Activated CD8-positive, alpha-beta T cell treated with anti-CD3 and anti-CD28 coated beads, Interleukin-2, amount 10 ng/mL, durations not matched to agents 7 days and 5 days (primary cell): ENCODE measurements at regions not wholly inside any gene's neighbourhood (a gene's known extent, or its start where the extent isn't known, plus 50 kb on each side); places are given as distances from the start of the nearest gene placed in this dataset.
A peak's percentile ranks its signal among the peaks of the same experiment; 100 is the strongest.

Experiments used
- ATAC-seq: fragments of 150-1000 bp; cut with Tn5 transposase; one replicate; pipeline ENCODE4 v1.10.0; 2021; ENCODE audit warnings: moderate library complexity
- CTCF ChIA-PET: fragments of 350-600 bp; sonication (Branson Sonifier 250); formaldehyde crosslinking; loops from one replicate; lab custom pipeline; 2021; ENCODE audit warnings: antibody characterized with exemption; lab: Charles Lee
- POLR2A ChIA-PET: fragments of 350-600 bp; sonication (Branson Sonifier 250); formaldehyde crosslinking; loops from one replicate; lab custom pipeline; 2021; ENCODE audit warnings: antibody characterized with exemption; lab: Charles Lee
- DNase-seq: peaks from one replicate; pipeline ENCODE4 v3.0.0-alpha.2; 2020
- H3K27ac Mint-ChIP-seq: one replicate; pipeline ENCODE4 v1.8.0; 2021; ENCODE audit warnings: mild to moderate bottlenecking, mixed read lengths
- H3K27me3 Mint-ChIP-seq: one replicate; pipeline ENCODE4 v1.8.0; 2021; ENCODE audit warnings: low read depth, mixed read lengths
- H3K36me3 Mint-ChIP-seq: one replicate; pipeline ENCODE4 v1.8.0; 2021; ENCODE audit warnings: low read depth, mixed read lengths
- H3K4me1 Mint-ChIP-seq: one replicate; pipeline ENCODE4 v1.8.0; 2021; ENCODE audit warnings: low read depth, mixed read lengths
- H3K4me3 Mint-ChIP-seq: one replicate; pipeline ENCODE4 v1.8.0; 2021; ENCODE audit warnings: mild to moderate bottlenecking, mixed read lengths
- H3K9me3 Mint-ChIP-seq: one replicate; pipeline ENCODE4 v1.8.0; 2022; ENCODE audit warnings: mixed read lengths; ENCODE audit not compliant: insufficient read depth

DNA sequence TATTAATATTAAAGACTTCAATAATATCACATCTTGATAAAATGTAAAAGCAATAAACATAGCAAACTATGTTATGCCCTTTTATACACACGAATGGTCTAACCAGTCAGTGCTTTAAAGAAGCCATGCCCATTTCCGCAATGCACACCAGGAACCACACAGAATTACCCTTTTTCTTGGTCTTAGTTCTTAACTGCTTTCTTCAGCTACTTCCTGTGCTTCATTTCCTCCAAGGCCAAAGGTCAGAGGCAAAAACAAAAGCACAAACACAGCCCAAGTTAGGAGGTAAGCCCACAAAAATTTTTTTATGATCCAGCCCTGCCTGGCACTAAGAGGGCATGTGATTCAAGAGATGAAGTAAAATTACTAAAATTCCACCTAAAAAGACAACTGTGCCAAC, 267.2 kb downstream of the FBXO15 start:
- Mint-ChIP-seq H3K27me3 (no peaks in the 10 kb centered on the region), H3K36me3 (no peaks in the 10 kb centered on the region), H3K4me1 (peaks cover 6% of the 10 kb centered on the region), H3K4me3 (no peak overlapping the region), H3K9me3 (no peaks in the 10 kb centered on the region), H3K27ac (no peak overlapping the region)
- no peak for DNase-seq
- CTCF ChIA-PET, result interaction anchor here (1.0 kb wide), 1 partner anchor 202 kb away, joined by 3 read pairs; no protein-coding TSS in a partner anchor
- no peak for ATAC-seq
- POLR2A ChIA-PET, result no interaction called here

DNA sequence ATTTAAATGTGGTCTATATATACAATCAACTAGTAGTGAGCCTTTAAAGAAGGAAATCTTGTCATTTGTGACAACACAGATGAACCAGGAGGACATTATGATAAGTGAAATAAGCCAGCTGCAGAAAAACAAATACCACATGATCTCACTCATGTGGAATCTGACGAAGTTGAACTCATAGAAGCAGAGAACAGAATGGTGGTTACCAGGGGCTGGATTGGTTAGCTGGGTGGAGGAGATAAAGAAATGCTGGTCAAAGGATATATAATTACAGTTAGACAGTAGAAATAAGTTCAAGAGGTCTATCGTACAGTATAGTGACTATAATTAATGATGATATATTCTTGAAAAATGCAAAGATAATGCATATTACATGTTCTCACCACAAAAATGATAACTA, 267.9 kb downstream of the FBXO15 start:
- Mint-ChIP-seq H3K4me3 (no peak overlapping the region), H3K4me1 (peaks cover 6% of the 10 kb centered on the region), H3K27me3 (no peaks in the 10 kb centered on the region), H3K9me3 (no peaks in the 10 kb centered on the region), H3K27ac (no peak overlapping the region), H3K36me3 (no peaks in the 10 kb centered on the region)
- ChIA-PET CTCF (interaction anchor here (1.0 kb wide), 1 partner anchor 203 kb away, joined by 3 read pairs; no protein-coding TSS in a partner anchor), POLR2A (no interaction called here)
- DNase-seq (no peak), ATAC-seq (no peak)

DNA sequence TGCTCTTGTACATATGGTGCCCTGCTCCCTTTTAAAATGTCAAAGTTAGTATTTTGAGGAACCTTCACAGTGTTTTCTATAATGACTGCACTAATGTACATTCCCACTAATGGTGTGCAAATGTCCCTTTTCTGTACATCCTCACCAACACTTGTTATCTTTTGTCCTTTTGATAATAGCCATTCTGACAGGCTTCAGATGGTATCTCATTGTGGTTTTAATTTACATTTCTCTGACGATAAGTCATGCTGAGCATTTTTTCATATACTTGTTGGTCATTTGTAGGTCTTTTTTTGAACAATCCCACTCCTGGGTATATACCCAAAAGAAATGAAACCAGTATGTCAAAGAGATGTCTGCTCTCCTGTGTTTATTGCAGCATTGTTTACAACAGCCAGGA, 268.3 kb downstream of the FBXO15 start:
- DNase-seq, result no peak
- CTCF ChIA-PET, result interaction anchor here (1.0 kb wide), 1 partner anchor 204 kb away, joined by 3 read pairs; no protein-coding TSS in a partner anchor
- POLR2A ChIA-PET, result no interaction called here
- H3K36me3 Mint-ChIP-seq, result no peaks in the 10 kb centered on the region
- H3K9me3 Mint-ChIP-seq, result no peaks in the 10 kb centered on the region
- no peak overlapping the region for H3K4me3 Mint-ChIP-seq
- H3K27me3 Mint-ChIP-seq, result no peaks in the 10 kb centered on the region
- peaks cover 6% of the 10 kb centered on the region for H3K4me1 Mint-ChIP-seq
- no peak overlapping the region for H3K27ac Mint-ChIP-seq
- no peak for ATAC-seq

DNA sequence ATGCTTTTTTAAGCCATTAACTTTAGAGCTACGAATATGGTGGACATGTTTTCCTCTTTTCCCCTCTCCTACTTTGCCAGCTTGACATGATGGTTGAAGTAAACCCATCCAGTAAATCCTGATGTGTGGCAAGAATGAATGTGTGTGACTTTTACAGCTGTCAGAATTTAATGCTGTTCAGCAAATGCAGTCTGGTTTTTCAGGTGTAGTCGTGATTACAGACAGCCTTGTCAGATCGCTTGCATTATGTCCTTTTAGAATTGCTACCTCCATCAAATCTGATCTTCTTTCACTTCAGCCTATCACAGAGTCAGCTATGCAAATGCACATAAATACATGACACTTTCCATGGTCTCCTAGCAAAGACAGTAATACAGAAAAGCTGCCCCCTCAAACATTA, 278.5 kb downstream of the FBXO15 start:
- CTCF ChIA-PET, result no interaction called here
- Mint-ChIP-seq H3K9me3 (no peaks in the 10 kb centered on the region), H3K36me3 (no peaks in the 10 kb centered on the region), H3K27ac (no peak overlapping the region), H3K27me3 (no peaks in the 10 kb centered on the region), H3K4me3 (no peak overlapping the region), H3K4me1 (no peaks in the 10 kb centered on the region)
- no peak for DNase-seq
- no peak for ATAC-seq
- POLR2A ChIA-PET, result no interaction called here

DNA sequence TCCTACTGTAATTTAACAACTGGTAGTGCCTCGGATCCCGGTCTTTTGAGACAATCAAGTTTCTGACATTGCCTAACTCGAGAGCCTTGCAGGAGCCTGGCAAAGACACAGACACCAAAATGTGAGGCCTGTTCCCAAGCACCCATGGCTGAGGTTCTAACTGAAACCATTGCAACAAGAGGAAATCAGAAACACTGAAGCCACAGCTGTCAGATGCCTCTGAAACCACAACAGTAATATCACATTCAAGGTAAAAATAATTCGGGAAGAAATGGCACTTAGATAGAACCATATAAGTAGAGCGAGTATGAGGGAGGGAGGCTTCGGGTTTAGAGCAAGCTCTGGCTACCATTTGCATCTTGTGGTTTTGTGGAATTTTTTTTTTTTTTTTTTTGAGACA, 285.9 kb downstream of the FBXO15 start:
- no peak overlapping the region for H3K4me3 Mint-ChIP-seq
- no peaks in the 10 kb centered on the region for H3K36me3 Mint-ChIP-seq
- H3K27ac Mint-ChIP-seq, result no peak overlapping the region
- CTCF ChIA-PET, result no interaction called here
- H3K27me3 Mint-ChIP-seq, result no peaks in the 10 kb centered on the region
- DNase-seq (no peak), ATAC-seq (no peak)
- H3K4me1 Mint-ChIP-seq, result peaks cover 6% of the 10 kb centered on the region
- H3K9me3 Mint-ChIP-seq, result no peaks in the 10 kb centered on the region
- POLR2A ChIA-PET, result no interaction called here

DNA sequence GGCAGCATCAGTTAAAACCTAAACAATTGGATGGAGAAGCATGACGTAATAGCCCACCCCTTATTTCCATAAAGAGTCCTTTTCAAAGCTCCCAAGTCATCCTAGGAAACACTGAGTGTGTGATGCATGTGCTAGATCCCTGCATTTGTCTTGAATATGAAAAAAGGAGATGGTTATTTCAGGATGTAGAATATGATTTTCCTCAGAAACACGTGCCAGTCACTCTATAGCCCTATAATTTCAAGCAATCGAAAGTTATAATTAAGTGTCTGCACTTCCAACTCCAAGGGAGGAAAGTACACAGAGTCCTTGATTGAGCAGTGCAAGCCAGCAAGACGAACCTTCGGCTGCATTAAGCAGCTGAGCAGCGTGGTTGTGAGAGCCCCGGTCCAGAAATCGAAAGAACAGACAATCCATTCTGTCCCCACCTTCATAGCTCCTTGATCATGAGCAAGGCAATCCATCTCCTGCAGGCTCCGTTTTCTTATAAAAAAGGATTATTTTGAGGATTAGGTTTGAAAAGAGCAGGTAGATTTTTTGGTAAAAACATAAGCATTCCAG, 287.7 kb downstream of the FBXO15 start:
- POLR2A ChIA-PET, result interaction anchor here (0.6 kb wide), 1 partner anchor 12 kb away, joined by 3 read pairs; no protein-coding TSS in a partner anchor
- CTCF ChIA-PET, result no interaction called here
- Mint-ChIP-seq H3K27me3 (no peaks in the 10 kb centered on the region), H3K36me3 (no peaks in the 10 kb centered on the region), H3K4me3 (no peak overlapping the region), H3K9me3 (no peaks in the 10 kb centered on the region), H3K27ac (no peak overlapping the region), H3K4me1 (peaks cover 6% of the 10 kb centered on the region)
- DNase-seq (no peak), ATAC-seq (no peak)

DNA sequence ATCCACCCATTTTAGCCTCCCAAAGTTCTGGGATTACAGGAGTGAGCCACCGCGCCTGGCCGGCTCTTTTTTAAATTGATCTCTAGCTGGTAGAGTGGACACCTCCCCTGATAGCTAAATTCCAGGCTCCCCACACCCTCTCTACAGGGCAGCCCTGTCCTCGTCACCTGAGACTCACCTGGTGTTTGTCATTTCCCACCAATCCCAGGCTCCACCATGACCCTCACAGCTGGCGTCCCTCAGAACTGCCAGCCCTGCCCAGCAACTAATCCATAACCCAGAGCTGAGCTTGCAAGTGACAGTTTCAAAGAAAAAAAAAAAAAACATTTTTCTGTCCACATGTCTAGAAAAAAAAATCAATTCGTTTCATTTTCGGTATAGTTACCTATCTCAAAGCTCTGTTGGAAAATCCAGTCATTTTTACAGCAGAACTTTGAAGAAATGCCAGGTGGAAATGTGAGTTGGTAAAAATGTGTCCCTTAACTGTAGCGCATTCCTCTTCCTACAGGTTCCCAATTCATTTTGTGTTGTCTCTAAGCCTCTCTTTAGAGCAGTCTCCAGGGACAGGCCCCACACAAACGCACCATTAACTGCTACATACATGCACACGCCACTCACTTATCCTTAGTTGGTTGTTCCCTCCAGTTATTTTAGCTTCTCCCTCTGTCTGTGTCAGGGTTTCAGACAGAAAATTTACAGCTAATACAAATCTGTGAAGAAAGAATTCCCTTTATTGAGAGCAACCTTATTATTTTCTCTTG, 294.7 kb downstream of the FBXO15 start:
- DNase-seq (no peak), ATAC-seq (no peak)
- ChIA-PET POLR2A (no interaction called here), CTCF (no interaction called here)
- H3K4me3 Mint-ChIP-seq, result no peak overlapping the region
- H3K9me3 Mint-ChIP-seq, result no peaks in the 10 kb centered on the region
- no peak overlapping the region for H3K27ac Mint-ChIP-seq
- H3K36me3 Mint-ChIP-seq, result no peaks in the 10 kb centered on the region
- H3K4me1 Mint-ChIP-seq, result no peaks in the 10 kb centered on the region
- no peaks in the 10 kb centered on the region for H3K27me3 Mint-ChIP-seq

DNA sequence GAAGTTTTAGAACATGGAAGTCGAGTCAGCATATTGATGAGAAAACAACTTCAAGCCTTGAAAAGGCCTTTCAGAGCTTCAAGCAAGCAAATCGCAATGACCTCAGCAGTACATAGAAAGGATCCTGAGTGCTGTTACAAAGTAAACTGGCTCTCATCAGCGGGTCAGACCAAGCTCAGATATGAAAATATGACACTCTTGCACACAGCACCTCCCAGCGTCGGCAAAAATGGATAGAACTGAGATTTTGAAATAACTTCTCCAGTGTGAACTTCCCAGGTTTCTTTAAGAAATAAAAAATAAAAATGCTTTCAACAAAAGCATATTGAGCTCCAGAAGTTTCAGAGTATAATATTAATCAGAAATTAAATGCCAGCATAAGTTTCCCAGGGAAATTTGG, 296.9 kb downstream of the FBXO15 start:
- DNase-seq (no peak), ATAC-seq (no peak)
- ChIA-PET POLR2A (no interaction called here), CTCF (no interaction called here)
- Mint-ChIP-seq H3K4me1 (no peaks in the 10 kb centered on the region), H3K9me3 (no peaks in the 10 kb centered on the region), H3K36me3 (no peaks in the 10 kb centered on the region), H3K27ac (no peak overlapping the region), H3K4me3 (no peak overlapping the region), H3K27me3 (no peaks in the 10 kb centered on the region)

DNA sequence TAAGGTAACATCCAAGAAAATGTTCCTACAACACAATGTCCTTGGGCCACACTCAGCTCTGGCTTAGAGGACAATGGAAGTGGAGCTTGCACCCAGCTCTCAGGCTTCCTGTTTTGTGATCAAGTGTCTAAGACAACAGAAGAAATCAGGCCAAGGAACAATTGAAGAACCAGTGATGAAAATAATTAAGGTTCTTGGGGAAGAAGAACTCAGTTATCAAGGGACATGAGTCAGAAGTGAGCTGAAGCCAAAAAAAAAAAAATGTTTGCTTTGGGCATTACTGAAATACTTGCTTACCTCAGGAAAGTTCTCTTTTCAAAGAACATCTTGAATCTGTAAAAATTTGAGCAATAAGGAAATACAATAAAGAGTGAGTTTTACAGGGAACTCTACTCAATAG, 299.0 kb downstream of the FBXO15 start:
- no peak for ATAC-seq
- no peak overlapping the region for H3K27ac Mint-ChIP-seq
- POLR2A ChIA-PET, result interaction anchor here (0.6 kb wide), 1 partner anchor 12 kb away, joined by 3 read pairs; no protein-coding TSS in a partner anchor
- H3K9me3 Mint-ChIP-seq, result no peaks in the 10 kb centered on the region
- no peaks in the 10 kb centered on the region for H3K27me3 Mint-ChIP-seq
- no peaks in the 10 kb centered on the region for H3K36me3 Mint-ChIP-seq
- H3K4me1 Mint-ChIP-seq, result no peaks in the 10 kb centered on the region
- CTCF ChIA-PET, result interaction anchor here (1.0 to 1.3 kb wide), 2 partner anchors 494 to 1086 kb away, joined by 3 read pairs; no protein-coding TSS in a partner anchor
- H3K4me3 Mint-ChIP-seq, result no peak overlapping the region
- DNase-seq, result no peak

DNA sequence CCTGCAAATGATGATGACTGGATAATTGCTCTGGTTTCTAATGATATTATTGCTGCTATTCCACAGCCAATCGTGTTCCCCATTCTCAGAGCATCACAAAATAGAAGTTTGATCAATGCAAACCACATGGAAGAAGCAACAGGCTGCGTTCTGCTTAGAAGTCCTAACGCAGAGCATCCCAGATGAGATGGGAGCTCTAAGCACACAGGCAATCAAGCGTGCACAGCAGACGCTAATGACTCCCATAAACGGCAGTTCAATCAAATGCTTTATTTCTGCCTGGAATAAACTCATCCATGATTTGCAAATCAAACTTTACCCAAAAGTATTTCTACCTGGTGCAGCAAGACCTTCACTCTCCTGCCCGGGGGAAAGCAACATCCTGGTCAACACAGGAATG, 304.2 kb downstream of the FBXO15 start:
- DNase-seq (no peak), ATAC-seq (no peak)
- H3K9me3 Mint-ChIP-seq, result no peaks in the 10 kb centered on the region
- POLR2A ChIA-PET, result no interaction called here
- peaks cover 2% of the 10 kb centered on the region for H3K4me1 Mint-ChIP-seq
- H3K4me3 Mint-ChIP-seq, result no peak overlapping the region
- no peaks in the 10 kb centered on the region for H3K27me3 Mint-ChIP-seq
- no peaks in the 10 kb centered on the region for H3K36me3 Mint-ChIP-seq
- CTCF ChIA-PET, result interaction anchor here (0.9 to 2.0 kb wide), 3 partner anchors 38 to 1083 kb away, joined by 4 to 8 read pairs (median 5); no protein-coding TSS in a partner anchor
- no peak overlapping the region for H3K27ac Mint-ChIP-seq

DNA sequence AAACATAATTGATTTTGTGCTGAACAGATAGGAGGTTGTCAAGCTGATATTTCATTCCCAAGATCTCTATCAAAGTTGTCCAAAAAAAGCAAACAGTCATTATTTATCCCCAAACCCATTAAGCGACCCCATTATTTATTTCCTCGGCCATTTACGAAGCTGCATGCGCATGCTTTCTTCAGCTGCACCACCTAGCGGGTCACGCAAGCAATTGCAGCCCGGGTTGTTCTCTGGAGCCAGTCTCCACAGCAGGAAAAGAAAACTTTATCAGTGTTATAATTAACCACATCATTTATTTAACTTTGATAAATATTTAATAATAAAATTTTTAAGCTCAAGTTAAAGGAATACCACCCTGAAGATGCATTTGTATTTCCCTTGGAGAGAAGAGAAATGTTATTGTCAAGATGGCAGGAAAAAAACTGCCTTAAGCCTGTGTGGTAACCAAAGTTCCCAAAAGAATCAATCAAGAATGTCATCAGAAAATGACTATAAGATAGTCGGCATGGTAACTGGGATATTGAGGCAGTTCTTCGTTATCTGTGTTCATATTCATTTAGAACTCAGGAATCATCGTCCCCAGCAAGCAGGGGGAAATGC, 304.7 kb downstream of the FBXO15 start:
- H3K4me1 Mint-ChIP-seq, result peaks cover 2% of the 10 kb centered on the region
- H3K27ac Mint-ChIP-seq, result no peak overlapping the region
- POLR2A ChIA-PET, result no interaction called here
- H3K36me3 Mint-ChIP-seq, result no peaks in the 10 kb centered on the region
- ATAC-seq, result peak; percentile 55
- DNase-seq, result peak; percentile 61
- CTCF ChIA-PET, result interaction anchor here (0.7 to 2.0 kb wide), 6 partner anchors 10 to 1083 kb away, joined by 3 to 8 read pairs (median 4); no protein-coding TSS in a partner anchor
- H3K4me3 Mint-ChIP-seq, result no peak overlapping the region
- no peaks in the 10 kb centered on the region for H3K27me3 Mint-ChIP-seq
- H3K9me3 Mint-ChIP-seq, result no peaks in the 10 kb centered on the region

DNA sequence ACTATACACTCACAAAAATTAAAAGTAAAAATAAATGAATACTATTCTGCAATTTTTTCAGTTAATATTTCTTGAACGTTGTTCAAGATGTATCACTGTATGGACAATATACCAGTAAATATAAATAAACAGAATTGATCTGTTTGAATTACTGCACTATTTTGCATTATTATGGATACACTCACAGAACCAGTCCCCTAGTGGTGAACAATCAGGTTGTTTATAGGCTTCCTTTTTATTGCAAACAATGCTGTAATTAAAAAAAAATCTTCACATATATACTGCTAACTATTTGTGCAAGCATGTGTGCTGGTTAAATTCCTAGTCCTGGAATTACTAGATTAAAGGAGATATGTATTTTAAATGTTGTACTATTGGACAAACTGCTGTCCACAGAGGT, 306.0 kb downstream of the FBXO15 start:
- Mint-ChIP-seq H3K27ac (no peak overlapping the region), H3K27me3 (no peaks in the 10 kb centered on the region), H3K36me3 (no peaks in the 10 kb centered on the region), H3K4me3 (no peak overlapping the region), H3K9me3 (no peaks in the 10 kb centered on the region), H3K4me1 (peaks cover 2% of the 10 kb centered on the region)
- no peak for DNase-seq
- ChIA-PET CTCF (interaction anchor here (0.9 to 2.0 kb wide), 3 partner anchors 9 to 1079 kb away, joined by 3 to 8 read pairs (median 4); no protein-coding TSS in a partner anchor), POLR2A (no interaction called here)
- ATAC-seq, result no peak
